ENCODE measurements at regions not wholly inside any gene's neighbourhood (a gene's known extent, or its start where the extent isn't known, plus 50 kb on each side); places are given as distances from the start of the nearest gene placed in this dataset.
"Not testable (repeated sequence)": the region's sequence is repeated elsewhere in the genome, so short reads cannot be mapped to it uniquely, and the experiment has no call there.

DNA sequence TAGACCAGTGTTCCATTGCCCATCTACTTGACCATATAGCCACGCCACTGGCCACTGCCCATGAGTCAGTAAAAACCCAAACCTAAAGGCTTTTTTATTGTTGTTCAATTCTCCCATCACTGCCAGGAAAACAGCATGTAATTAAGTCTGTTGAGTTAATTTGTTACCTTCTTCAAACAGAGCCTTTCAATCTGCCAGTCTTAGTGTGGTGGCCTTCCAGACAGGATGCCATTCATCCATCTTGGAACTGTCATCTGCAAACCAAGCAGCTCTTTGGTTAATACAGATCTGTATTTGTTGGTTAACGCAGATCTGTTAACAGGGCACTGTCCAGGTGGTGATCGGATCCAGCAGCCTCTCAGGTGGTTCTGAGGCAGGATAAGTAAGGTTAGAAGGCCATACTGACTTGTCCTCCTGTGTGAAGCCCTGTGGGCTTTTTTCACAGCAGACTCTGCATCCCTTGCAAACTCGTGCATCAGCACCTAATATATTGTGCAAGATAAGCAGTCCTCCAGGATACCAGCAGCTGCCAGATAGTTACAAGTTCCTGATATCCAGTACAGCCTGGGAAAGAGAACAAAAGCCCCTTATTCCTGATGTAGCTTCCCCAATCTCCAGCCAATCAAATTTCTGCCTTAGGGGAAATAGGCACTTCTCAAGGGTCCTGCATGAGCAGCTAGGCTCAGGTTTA is 59.1 kb upstream of the DHRS4 start:
- intact Hi-C loops (cut with DNase I; ENCODE audit: low total_unique reads): no loop called here
- no peak for TF ChIP-seq CTCF (IDR thresholded peaks at IDR 0.05)
- Histone ChIP-seq H3K9me3 (no peaks in the 10 kb centered on the region), H3K27ac (no peak overlapping the region), H3K27me3 (no peaks in the 10 kb centered on the region), H3K4me1 (no peaks in the 10 kb centered on the region), H3K4me3 (no peak overlapping the region), H3K36me3 (no peaks in the 10 kb centered on the region)
- DNase-seq: no peak

DNA sequence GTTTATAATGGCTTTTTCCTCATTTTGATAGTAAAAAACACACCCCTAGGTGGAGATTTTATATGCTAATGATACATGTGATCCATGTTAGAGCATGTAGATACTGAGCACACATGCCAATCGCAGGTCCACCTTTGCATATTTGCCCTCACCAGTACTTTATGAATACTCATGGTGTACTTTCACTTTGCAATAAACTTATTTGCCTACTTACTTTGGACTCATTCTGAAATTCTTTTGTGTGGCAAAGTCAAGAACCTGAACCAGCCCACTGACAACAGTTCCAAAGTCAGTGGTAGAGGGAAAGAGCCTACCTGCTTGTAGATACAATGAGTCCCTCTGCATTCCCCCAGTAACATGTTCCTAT is 58.5 kb upstream of the DHRS4 start:
- no peak for TF ChIP-seq CTCF (IDR thresholded peaks at IDR 0.05)
- Histone ChIP-seq H3K4me1 (no peaks in the 10 kb centered on the region), H3K36me3 (no peaks in the 10 kb centered on the region), H3K9me3 (no peaks in the 10 kb centered on the region), H3K27me3 (no peaks in the 10 kb centered on the region), H3K27ac (no peak overlapping the region), H3K4me3 (no peak overlapping the region)
- no peak for DNase-seq
- intact Hi-C loops (cut with DNase I; ENCODE audit: low total_unique reads): no loop called here

GRCh38 chr14:23895480-23895879 is 58.1 kb upstream of the DHRS4 start:
- no peak overlapping the region for H3K27ac ChIP-seq
- TF ChIP-seq CTCF (IDR thresholded peaks at IDR 0.05): no peak
- H3K4me3 ChIP-seq: no peak overlapping the region
- no peaks in the 10 kb centered on the region for H3K4me1 ChIP-seq
- no peaks in the 10 kb centered on the region for H3K36me3 ChIP-seq
- no peaks in the 10 kb centered on the region for H3K27me3 ChIP-seq
- no peaks in the 10 kb centered on the region for H3K9me3 ChIP-seq
- intact Hi-C loops (cut with DNase I; ENCODE audit: low total_unique reads): no loop called here
- no peak for DNase-seq

- Histone ChIP-seq H3K9me3 (no peaks in the 10 kb centered on the region), H3K4me3 (no peak overlapping the region), H3K27me3 (no peaks in the 10 kb centered on the region), H3K27ac (no peak overlapping the region), H3K4me1 (no peaks in the 10 kb centered on the region), H3K36me3 (no peaks in the 10 kb centered on the region)
- intact Hi-C loops (cut with DNase I; ENCODE audit: low total_unique reads): no loop called here
- no peak for TF ChIP-seq CTCF (IDR thresholded peaks at IDR 0.05)
- no peak for DNase-seq
These were observed 56.9 kb upstream of the DHRS4 start for GRCh38 chr14:23896609-23897153.

DNA sequence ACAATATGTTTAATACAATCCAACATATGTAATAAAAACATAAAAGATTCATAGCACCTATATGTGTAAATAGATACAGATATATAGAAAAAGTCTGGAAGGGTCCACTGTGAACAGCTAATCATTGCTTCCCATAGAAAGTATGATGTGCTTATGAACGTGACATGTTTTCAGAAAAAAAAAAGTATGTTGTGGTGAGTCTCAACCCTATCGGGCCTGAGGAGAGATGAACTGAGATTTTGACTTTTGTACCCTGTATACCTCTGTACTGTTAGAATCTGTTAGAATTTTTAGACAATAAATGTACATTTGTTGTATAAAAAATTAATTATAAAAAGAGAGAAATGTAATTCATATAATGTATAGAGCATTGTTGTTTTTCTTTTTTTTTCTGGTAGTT is 56.3 kb upstream of the DHRS4 start:
- intact Hi-C loops (cut with DNase I; ENCODE audit: low total_unique reads); DNase-seq; H3K4me3 ChIP-seq; H3K36me3 ChIP-seq; H3K27ac ChIP-seq; H3K27me3 ChIP-seq; H3K4me1 ChIP-seq; H3K9me3 ChIP-seq: not testable (repeated sequence)

DNA sequence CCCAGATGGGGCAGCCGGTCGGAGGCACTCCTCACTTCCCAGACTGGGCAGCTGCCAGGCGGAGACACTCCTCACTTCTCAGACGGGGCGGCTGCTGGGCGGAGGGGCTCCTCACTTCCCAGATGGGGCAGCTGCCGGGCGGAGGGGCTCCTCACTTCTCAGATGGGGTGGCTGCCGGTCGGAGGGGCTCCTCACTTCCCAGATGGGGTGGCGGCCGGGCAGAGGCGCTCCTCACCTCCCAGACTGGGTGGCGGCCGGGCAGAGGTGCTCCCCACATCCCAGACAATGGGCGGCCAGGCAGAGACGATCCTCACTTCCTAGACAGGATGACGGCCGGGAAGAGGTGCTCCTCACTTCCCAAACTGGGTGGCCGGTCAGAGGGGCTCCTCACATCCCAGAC is 55.2 kb upstream of the DHRS4 start:
- DNase-seq; H3K4me3 ChIP-seq; H3K4me1 ChIP-seq; H3K27ac ChIP-seq; H3K36me3 ChIP-seq; intact Hi-C loops (cut with DNase I; ENCODE audit: low total_unique reads); H3K9me3 ChIP-seq; H3K27me3 ChIP-seq: not testable (repeated sequence)

DNA sequence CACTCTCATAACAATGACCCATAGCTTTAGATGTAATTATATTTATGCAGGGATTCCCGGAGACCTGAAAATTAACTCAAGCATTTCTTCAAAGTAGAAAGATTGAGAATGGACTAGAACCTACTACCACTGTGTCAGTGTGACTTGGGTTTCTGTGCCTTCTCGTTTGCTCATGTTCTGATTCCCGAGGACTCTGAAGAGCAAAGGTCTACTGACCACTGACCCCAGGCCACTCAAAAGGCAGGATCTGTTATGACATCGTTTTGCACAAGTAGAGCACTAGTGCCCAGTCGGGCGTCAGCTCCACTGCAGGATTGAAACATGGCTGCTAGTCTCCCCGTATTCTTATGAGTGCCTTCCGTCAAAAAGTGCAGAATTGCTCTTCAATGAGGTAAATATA is 53.8 kb upstream of the DHRS4 start:
- H3K27ac ChIP-seq: no peak overlapping the region
- H3K4me3 ChIP-seq: no peak overlapping the region
- no peaks in the 10 kb centered on the region for H3K9me3 ChIP-seq
- no peaks in the 10 kb centered on the region for H3K27me3 ChIP-seq
- intact Hi-C loops (cut with DNase I; ENCODE audit: low total_unique reads): no loop called here
- no peak for TF ChIP-seq CTCF (IDR thresholded peaks at IDR 0.05)
- H3K36me3 ChIP-seq: no peaks in the 10 kb centered on the region
- H3K4me1 ChIP-seq: no peaks in the 10 kb centered on the region
- DNase-seq: no peak
